ENCODE measurements at regions not wholly inside any gene's neighbourhood (a gene's known extent, or its start where the extent isn't known, plus 50 kb on each side); places are given as distances from the start of the nearest gene placed in this dataset.

DNA sequence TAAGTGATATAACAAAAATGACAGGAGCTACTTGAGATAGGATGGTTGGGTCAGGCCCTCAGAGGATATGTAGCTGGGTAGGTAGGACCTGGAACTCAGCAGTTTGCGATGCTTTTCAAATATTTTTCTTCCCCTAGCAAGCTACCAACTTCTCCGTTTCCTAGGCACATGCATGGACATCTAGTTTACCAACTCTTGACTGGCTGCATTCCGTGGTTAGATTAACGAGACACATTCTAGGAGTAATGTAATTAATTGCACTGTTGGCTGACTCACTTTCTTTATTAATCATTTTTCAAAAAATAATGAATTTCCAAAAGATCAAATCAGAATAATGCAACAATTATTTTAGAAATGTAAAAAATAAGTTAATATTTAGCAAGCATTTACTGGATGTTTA is 95.9 kb downstream of the MACIR start:
- H3K4me3 ChIP-seq (ENCODE audit: low read depth, low read length) = no peak overlapping the region
- H3K27ac ChIP-seq = no peak overlapping the region
- TF ChIP-seq, protein P1, sequence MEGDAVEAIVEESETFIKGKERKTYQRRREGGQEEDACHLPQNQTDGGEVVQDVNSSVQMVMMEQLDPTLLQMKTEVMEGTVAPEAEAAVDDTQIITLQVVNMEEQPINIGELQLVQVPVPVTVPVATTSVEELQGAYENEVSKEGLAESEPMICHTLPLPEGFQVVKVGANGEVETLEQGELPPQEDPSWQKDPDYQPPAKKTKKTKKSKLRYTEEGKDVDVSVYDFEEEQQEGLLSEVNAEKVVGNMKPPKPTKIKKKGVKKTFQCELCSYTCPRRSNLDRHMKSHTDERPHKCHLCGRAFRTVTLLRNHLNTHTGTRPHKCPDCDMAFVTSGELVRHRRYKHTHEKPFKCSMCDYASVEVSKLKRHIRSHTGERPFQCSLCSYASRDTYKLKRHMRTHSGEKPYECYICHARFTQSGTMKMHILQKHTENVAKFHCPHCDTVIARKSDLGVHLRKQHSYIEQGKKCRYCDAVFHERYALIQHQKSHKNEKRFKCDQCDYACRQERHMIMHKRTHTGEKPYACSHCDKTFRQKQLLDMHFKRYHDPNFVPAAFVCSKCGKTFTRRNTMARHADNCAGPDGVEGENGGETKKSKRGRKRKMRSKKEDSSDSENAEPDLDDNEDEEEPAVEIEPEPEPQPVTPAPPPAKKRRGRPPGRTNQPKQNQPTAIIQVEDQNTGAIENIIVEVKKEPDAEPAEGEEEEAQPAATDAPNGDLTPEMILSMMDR (IDR thresholded peaks at IDR 0.05; ENCODE audit: low read depth, low read length, missing control alignments) = no peak
- in situ Hi-C loops (cut with HindIII; ENCODE audit: low pct_ligation_motif_present, low sequenced_read_pairs) = no loop called here
- DNase-seq = no peak
- H3K36me3 ChIP-seq (replicated peaks) = no peaks in the 10 kb centered on the region
- H3K27me3 ChIP-seq (replicated peaks) = no peaks in the 10 kb centered on the region

DNA sequence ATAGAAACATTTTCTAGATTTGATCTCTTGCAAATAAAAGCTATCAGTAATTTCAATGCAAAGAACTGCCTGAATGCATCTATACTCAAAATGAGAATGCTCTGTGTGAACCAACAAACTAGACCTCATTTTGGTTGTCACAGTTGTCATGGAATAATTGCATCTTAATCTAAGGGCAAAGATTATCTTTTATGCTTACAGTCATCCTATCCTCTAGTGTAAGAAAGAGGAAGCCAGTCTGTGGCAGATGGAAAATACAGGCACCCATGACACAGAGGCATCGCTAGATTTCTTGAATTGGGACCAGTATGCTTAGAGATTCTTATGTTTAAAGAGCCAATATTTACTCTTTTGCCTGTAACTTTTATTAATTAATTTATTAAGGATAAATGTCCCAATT is 95.0 kb downstream of the MACIR start:
- H3K36me3 ChIP-seq (replicated peaks) = no peaks in the 10 kb centered on the region
- TF ChIP-seq, protein P1 (IDR thresholded peaks at IDR 0.05; ENCODE audit: low read depth, low read length, missing control alignments) = no peak
- no peaks in the 10 kb centered on the region for H3K27me3 ChIP-seq (replicated peaks)
- DNase-seq = no peak
- no peak overlapping the region for H3K27ac ChIP-seq
- in situ Hi-C loops (cut with HindIII; ENCODE audit: low pct_ligation_motif_present, low sequenced_read_pairs) = no loop called here
- no peak overlapping the region for H3K4me3 ChIP-seq (ENCODE audit: low read depth, low read length)

DNA sequence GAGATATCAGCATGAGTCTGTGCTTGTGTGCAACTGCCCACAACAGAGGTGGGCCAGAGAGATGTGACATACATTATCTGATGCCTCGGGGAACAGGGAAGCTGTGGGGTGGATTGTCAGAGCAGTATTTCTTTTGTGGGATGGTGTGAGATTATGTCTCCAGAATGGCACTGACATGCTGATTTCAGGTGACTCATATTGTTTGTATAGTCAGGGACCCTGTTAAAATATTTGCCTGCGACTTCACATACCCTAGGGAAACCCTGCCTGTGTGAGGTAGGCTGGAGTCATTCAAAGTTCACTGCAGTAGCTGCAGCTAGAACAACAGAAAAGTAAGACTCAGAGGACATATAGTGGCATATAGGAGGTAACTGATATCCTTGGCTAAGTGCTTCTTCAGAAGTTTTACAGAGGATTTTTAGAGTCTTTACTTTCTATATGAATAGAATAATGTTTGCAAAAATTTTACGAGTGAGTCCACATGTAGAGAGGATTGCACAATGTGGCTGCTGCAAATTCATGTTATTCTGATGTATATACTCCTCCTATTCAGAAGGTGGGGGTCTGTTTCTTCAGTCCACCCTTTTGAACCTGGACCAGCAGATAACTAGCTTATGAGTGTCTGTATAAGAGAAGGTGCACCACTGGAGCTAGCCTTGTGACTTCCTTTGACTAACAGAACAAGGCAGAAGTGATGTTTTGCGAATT is 89.3 kb downstream of the MACIR start:
- in situ Hi-C loops (cut with HindIII; ENCODE audit: low pct_ligation_motif_present, low sequenced_read_pairs) = no loop called here
- Histone ChIP-seq H3K4me3 (ENCODE audit: low read depth, low read length) (no peak overlapping the region), H3K27ac (peak overlapping the region; percentile 4), H3K27me3 (replicated peaks) (no peaks in the 10 kb centered on the region), H3K36me3 (replicated peaks) (no peaks in the 10 kb centered on the region)
- peak; percentile 77 for DNase-seq
- TF ChIP-seq, protein P1 (IDR thresholded peaks at IDR 0.05; ENCODE audit: low read depth, low read length, missing control alignments) = no peak

DNA sequence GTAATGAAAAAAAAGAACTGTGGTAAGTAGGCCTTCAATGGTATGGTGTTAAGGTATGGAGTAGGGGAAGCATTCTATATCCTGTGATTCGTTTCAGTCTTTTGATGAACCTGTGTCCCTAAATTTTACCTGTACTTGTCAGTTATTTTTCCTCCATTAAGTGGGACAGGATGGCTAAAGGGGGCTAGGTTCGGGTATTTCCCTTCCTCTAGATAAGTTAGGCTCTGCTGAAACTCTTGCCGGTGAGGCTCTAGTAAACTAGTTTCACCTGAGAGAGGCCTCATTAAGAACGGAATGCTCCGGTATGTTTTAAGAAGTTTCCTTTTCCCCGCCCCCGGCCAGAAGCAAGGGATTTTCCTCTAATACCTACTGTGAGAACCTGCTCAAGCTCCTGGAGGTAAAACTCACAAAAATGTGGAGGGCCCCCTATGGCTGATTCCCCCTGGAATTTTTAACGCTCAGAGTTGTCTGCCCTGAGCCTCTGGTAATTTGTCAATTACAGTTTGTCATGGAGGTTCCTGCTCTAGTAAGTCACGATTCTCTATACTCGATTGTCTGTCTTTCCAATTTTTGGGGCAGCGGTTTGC is 87.7 kb downstream of the MACIR start:
- DNase-seq = no peak
- no peak overlapping the region for H3K27ac ChIP-seq
- H3K27me3 ChIP-seq (replicated peaks) = no peaks in the 10 kb centered on the region
- no peak overlapping the region for H3K4me3 ChIP-seq (ENCODE audit: low read depth, low read length)
- TF ChIP-seq, protein P1 (IDR thresholded peaks at IDR 0.05; ENCODE audit: low read depth, low read length, missing control alignments) = no peak
- in situ Hi-C loops (cut with HindIII; ENCODE audit: low pct_ligation_motif_present, low sequenced_read_pairs) = no loop called here
- H3K36me3 ChIP-seq (replicated peaks) = no peaks in the 10 kb centered on the region

DNA sequence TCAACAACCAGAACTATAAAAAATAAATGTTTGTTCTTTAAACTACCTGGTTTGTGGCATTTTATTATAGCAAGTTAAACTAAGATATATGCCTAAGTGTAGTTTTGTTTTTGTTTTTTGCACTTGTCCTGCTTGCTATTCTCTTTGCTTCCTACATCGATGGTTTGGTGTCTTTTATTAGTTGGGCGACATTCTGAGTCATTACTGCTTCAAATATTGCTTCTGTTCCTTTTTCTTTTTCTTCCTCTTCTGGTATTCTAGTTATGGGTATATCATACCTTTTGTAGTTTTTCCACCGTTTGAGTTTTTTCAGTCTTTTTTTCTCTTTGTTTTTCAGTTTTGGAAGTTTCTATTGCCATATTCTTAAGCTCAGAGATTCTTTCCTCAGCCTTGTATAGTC is 86.9 kb downstream of the MACIR start:
- in situ Hi-C loops (cut with HindIII; ENCODE audit: low pct_ligation_motif_present, low sequenced_read_pairs) = no loop called here
- DNase-seq = no peak
- no peaks in the 10 kb centered on the region for H3K36me3 ChIP-seq (replicated peaks)
- no peaks in the 10 kb centered on the region for H3K27me3 ChIP-seq (replicated peaks)
- H3K4me3 ChIP-seq (ENCODE audit: low read depth, low read length) = no peak overlapping the region
- H3K27ac ChIP-seq = no peak overlapping the region
- TF ChIP-seq, protein P1 (IDR thresholded peaks at IDR 0.05; ENCODE audit: low read depth, low read length, missing control alignments) = no peak

Measured in brain microvascular endothelial cell (primary cell).